ENCODE measurements at regions not wholly inside any gene's neighbourhood (a gene's known extent, or its start where the extent isn't known, plus 50 kb on each side); places are given as distances from the start of the nearest gene placed in this dataset.

DNA sequence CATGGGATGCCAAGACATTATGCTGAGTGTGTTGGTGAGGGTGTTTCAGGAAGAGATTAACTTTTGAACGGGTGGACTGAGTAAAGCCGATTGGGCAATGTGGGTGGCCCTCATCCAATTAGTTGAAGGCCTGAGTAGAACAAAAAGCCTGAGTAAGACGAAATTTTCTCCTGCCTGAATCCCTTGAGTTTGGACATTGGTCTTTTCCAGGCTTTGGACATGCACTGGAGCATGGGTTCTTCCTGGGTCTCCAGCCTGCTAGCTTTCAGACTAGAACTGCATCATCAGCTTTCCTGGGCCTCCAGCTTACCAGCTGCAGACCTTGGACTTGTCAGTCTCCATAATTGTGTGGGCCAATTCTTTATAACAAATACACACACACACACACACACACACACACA lies 63.6 kb downstream of the NIBAN1 start:
- ChIA-PET POLR2A (no interaction called here), CTCF (interaction anchor here (0.5 kb wide), 1 partner anchor 258 kb away, joined by 11 read pairs; no protein-coding TSS in a partner anchor)
- TF ChIP-seq HDGF (IDR thresholded peaks at IDR 0.05; ENCODE audit: borderline replicate concordance) (no peak), TARDBP (IDR thresholded peaks at IDR 0.05) (no peak), FOXM1 (IDR thresholded peaks at IDR 0.05; ENCODE audit: borderline replicate concordance) (no peak), CTBP1 (IDR thresholded peaks at IDR 0.05; ENCODE audit: borderline replicate concordance) (no peak), ELF4 (IDR thresholded peaks at IDR 0.05) (no peak), LEF1 (IDR thresholded peaks at IDR 0.05; ENCODE audit: borderline replicate concordance) (no peak), FOXA1 (IDR thresholded peaks at IDR 0.05) (no peak), FOXK2 (IDR thresholded peaks at IDR 0.05) (no peak), SP1 (IDR thresholded peaks at IDR 0.05) (no peak), SUZ12 (IDR thresholded peaks at IDR 0.05) (no peak), L3MBTL2 (conservative IDR thresholded peaks at IDR 0.05) (no peak), ZNF384 (IDR thresholded peaks at IDR 0.05) (no peak), ARNT (IDR thresholded peaks at IDR 0.05) (no peak), NFRKB (IDR thresholded peaks at IDR 0.05) (no peak), BHLHE40 (IDR thresholded peaks at IDR 0.05; ENCODE audit: borderline replicate concordance) (no peak)
- TF ChIP-seq, protein P1, sequence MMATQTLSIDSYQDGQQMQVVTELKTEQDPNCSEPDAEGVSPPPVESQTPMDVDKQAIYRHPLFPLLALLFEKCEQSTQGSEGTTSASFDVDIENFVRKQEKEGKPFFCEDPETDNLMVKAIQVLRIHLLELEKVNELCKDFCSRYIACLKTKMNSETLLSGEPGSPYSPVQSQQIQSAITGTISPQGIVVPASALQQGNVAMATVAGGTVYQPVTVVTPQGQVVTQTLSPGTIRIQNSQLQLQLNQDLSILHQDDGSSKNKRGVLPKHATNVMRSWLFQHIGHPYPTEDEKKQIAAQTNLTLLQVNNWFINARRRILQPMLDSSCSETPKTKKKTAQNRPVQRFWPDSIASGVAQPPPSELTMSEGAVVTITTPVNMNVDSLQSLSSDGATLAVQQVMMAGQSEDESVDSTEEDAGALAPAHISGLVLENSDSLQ (IDR thresholded peaks at IDR 0.05), result no peak
- no peak for DNase-seq (ENCODE audit: extremely low spot score)

DNA sequence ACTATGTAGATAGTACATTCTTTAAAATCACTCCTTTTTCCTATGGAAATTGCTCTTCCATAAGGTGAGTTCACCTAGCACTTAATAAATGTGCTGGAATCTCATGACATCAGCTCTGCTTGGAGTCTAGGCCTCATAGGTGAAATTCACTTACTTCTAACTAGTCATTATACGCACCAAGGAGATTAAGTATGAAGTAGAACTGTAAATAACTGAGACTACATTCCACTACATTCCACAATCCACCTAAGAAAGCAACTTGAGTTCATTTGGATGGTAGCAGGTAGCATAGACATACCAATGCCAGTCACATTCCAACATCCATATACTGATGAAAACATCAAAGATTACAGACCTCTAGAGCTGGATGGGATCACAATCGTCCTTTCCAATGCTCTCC lies 64.3 kb downstream of the NIBAN1 start:
- no peak for TF ChIP-seq SUZ12 (IDR thresholded peaks at IDR 0.05)
- no peak for TF ChIP-seq ZNF384 (IDR thresholded peaks at IDR 0.05)
- no peak for TF ChIP-seq FOXM1 (IDR thresholded peaks at IDR 0.05; ENCODE audit: borderline replicate concordance)
- no peak for TF ChIP-seq ARNT (IDR thresholded peaks at IDR 0.05)
- no peak for TF ChIP-seq SP1 (IDR thresholded peaks at IDR 0.05)
- TF ChIP-seq TARDBP (IDR thresholded peaks at IDR 0.05), result no peak
- DNase-seq (ENCODE audit: extremely low spot score), result no peak
- CTCF ChIA-PET, result interaction anchor here (0.5 kb wide), 1 partner anchor 259 kb away, joined by 11 read pairs; no protein-coding TSS in a partner anchor
- POLR2A ChIA-PET, result no interaction called here

DNA sequence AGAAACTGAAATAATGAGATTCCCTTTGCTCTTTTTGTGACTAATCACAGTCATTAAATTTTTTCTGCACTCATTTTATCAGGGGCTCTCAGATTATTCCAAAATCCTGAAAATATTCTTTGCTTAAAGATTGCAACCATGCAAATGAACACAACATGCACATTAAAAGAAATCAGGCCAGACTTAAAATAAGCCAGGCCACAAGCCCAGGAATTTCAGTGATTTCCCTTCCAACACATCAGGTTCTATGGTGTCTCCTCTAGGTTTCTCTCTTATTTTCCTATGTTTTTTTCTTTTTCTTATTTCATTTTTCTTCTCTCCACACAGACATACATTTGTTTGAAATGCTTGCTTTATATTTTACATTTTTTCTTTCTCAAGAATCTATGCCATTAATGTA lies 65.3 kb downstream of the NIBAN1 start:
- TF ChIP-seq TARDBP (IDR thresholded peaks at IDR 0.05), result no peak
- no peak for TF ChIP-seq FOXM1 (IDR thresholded peaks at IDR 0.05; ENCODE audit: borderline replicate concordance)
- TF ChIP-seq SUZ12 (IDR thresholded peaks at IDR 0.05), result no peak
- no peak for TF ChIP-seq BHLHE40 (IDR thresholded peaks at IDR 0.05; ENCODE audit: borderline replicate concordance)
- TF ChIP-seq, protein P1 (IDR thresholded peaks at IDR 0.05), result no peak
- TF ChIP-seq ARNT (IDR thresholded peaks at IDR 0.05), result no peak
- ChIA-PET CTCF (interaction anchor here (0.6 kb wide), 1 partner anchor 47 kb away, joined by 3 read pairs; no protein-coding TSS in a partner anchor), POLR2A (no interaction called here)
- DNase-seq (ENCODE audit: extremely low spot score), result no peak

DNA sequence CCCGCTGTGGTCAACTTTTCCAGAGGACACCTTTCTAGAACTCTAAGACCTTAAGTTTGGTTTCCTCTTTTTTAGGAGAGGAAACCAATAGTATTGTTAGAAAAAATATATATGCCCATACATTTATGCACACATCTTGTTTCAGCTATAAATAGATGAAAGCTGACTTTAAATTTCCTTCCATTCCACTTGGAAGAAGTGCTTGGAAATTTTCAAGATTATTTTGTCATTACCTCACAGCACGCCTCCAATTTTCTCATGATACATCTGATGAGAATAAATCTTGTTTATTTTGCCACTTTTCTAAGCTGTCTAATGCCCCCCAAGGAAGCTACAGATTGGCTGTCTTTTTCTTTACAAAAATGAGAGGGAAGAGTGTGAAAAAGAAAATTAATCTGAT lies 65.8 kb downstream of the NIBAN1 start:
- ChIA-PET POLR2A (no interaction called here), CTCF (interaction anchor here (0.6 kb wide), 1 partner anchor 47 kb away, joined by 3 read pairs; no protein-coding TSS in a partner anchor)
- TF ChIP-seq SP1 (IDR thresholded peaks at IDR 0.05), result no peak
- no peak for TF ChIP-seq NFRKB (IDR thresholded peaks at IDR 0.05)
- TF ChIP-seq ZNF384 (IDR thresholded peaks at IDR 0.05), result no peak
- no peak for TF ChIP-seq CTBP1 (IDR thresholded peaks at IDR 0.05; ENCODE audit: borderline replicate concordance)
- TF ChIP-seq ELF4 (IDR thresholded peaks at IDR 0.05), result no peak
- no peak for DNase-seq (ENCODE audit: extremely low spot score)

DNA sequence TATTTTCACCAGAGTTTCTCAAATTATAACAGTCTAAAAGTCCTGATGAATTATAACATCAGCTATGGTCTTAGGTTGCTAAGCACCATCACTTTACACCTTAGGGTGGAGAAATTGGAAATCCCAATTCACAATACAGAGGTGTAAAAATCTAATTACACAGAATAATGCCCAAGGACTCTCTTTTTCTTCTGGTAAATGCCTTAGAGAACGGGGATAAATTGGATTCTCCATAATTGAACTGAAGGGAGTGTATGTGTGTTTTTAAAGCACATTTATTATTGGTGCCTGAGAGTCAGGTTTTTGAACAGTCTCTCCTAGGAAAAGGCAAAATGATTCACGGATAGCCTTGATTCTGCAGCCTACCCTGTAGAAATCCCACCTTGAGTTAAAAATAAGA lies 66.8 kb downstream of the NIBAN1 start:
- ChIA-PET POLR2A (no interaction called here), CTCF (interaction anchor here (0.7 kb wide), 1 partner anchor 121 kb away, joined by 3 read pairs; no protein-coding TSS in a partner anchor)
- no peak for TF ChIP-seq FOXM1 (IDR thresholded peaks at IDR 0.05; ENCODE audit: borderline replicate concordance)
- DNase-seq (ENCODE audit: extremely low spot score), result no peak

DNA sequence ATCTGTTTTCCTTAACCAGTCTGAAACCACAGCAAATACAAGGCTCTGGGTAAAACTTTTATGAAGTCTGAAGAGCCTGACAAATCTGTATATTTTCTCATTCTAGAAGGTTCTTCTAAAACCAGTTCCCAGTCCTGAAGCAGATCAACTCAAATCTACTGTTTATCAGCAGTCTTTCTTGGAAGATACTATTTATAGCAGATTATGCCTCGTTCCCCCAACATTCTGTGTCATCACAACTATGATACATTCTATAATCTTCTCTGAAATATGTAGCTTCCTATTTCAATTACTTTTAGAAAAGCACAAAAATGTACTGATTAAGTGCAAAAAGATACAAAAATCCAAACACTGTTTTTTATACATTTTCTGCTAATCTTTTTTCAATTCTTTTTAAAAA lies 67.5 kb downstream of the NIBAN1 start:
- TF ChIP-seq NFRKB (IDR thresholded peaks at IDR 0.05), result no peak
- no peak for TF ChIP-seq BHLHE40 (IDR thresholded peaks at IDR 0.05; ENCODE audit: borderline replicate concordance)
- TF ChIP-seq FOXM1 (IDR thresholded peaks at IDR 0.05; ENCODE audit: borderline replicate concordance), result no peak
- no peak for TF ChIP-seq LEF1 (IDR thresholded peaks at IDR 0.05; ENCODE audit: borderline replicate concordance)
- no peak for TF ChIP-seq SUZ12 (IDR thresholded peaks at IDR 0.05)
- no peak for TF ChIP-seq FOXK2 (IDR thresholded peaks at IDR 0.05)
- TF ChIP-seq, protein P1 (IDR thresholded peaks at IDR 0.05), result no peak
- TF ChIP-seq ZNF384 (IDR thresholded peaks at IDR 0.05), result no peak
- no peak for TF ChIP-seq TARDBP (IDR thresholded peaks at IDR 0.05)
- TF ChIP-seq CTBP1 (IDR thresholded peaks at IDR 0.05; ENCODE audit: borderline replicate concordance), result no peak
- no peak for TF ChIP-seq HDGF (IDR thresholded peaks at IDR 0.05; ENCODE audit: borderline replicate concordance)
- no peak for TF ChIP-seq ELF4 (IDR thresholded peaks at IDR 0.05)
- no peak for TF ChIP-seq ARNT (IDR thresholded peaks at IDR 0.05)
- no peak for TF ChIP-seq FOXA1 (IDR thresholded peaks at IDR 0.05)
- no peak for TF ChIP-seq L3MBTL2 (conservative IDR thresholded peaks at IDR 0.05)
- TF ChIP-seq SP1 (IDR thresholded peaks at IDR 0.05), result no peak
- no peak for DNase-seq (ENCODE audit: extremely low spot score)
- POLR2A ChIA-PET, result no interaction called here
- CTCF ChIA-PET, result interaction anchor here (0.7 kb wide), 1 partner anchor 120 kb away, joined by 3 read pairs; no protein-coding TSS in a partner anchor

Data from HEK293T (cell line).